OCI-LY3 (cell line): ENCODE measurements at regions not wholly inside any gene's neighbourhood (a gene's known extent, or its start where the extent isn't known, plus 50 kb on each side); places are given as distances from the start of the nearest gene placed in this dataset.

Experiments used
- H2AFZ ChIP-seq: fragments of 200-600, 300-600 bp; shearing (Covaris generic); 2 replicates; pipeline ENCODE4 v1.6.0; 2014; ENCODE audit warnings: antibody characterized with exemption, low read depth, low read length
- H3K27ac ChIP-seq: fragments of 200-600, 300-600 bp; sonication (generic); 2 replicates; pipeline ENCODE4 v1.5.1; 2014; ENCODE audit warnings: mild to moderate bottlenecking, low read length, moderate library complexity, mixed read lengths
- H3K27me3 ChIP-seq: fragments of 200-600, 300-600 bp; sonication (generic); 2 replicates; pipeline ENCODE4 v1.6.1; 2014; ENCODE audit warnings: low read depth, low read length, mixed read lengths
- H3K36me3 ChIP-seq: fragments of 200-600, 300-600 bp; sonication (generic); replicated peaks from 2 replicates; pipeline ENCODE3; 2014; ENCODE audit warnings: low read depth, low read length, mixed read lengths
- H3K4me1 ChIP-seq: fragments of 300-600, 200-600 bp; sonication (generic); 2 replicates; pipeline ENCODE4 v1.6.1; 2014; ENCODE audit warnings: low read length, mixed read lengths
- H3K4me2 ChIP-seq: fragments of 200-600, 300-600 bp; sonication (generic); 2 replicates; pipeline ENCODE4 v1.6.1; 2014; ENCODE audit warnings: low read length, mixed read lengths
- H3K4me3 ChIP-seq: fragments of 300-600, 200-600 bp; sonication (generic); 2 replicates; pipeline ENCODE4 v1.5.1; 2014; ENCODE audit warnings: antibody characterized with exemption, mild to moderate bottlenecking, low read length, moderate library complexity
- H3K79me2 ChIP-seq: fragments of 300-600, 200-600 bp; shearing (Covaris generic); 2 replicates; pipeline ENCODE4 v1.6.1; 2014; ENCODE audit warnings: mild to moderate bottlenecking, low read length, mixed read lengths
- H3K9ac ChIP-seq: fragments of 300-600, 200-600 bp; shearing (Covaris generic); 2 replicates; pipeline ENCODE4 v1.6.0; 2014; ENCODE audit warnings: mild to moderate bottlenecking, low read length, moderate library complexity
- H3K9me3 ChIP-seq: fragments of 200-600, 300-600 bp; shearing (Covaris generic); 2 replicates; pipeline ENCODE4 v1.6.1; 2014; ENCODE audit warnings: low read length, mixed read lengths; ENCODE audit not compliant: insufficient read depth
- H4K20me1 ChIP-seq: fragments of 200-600, 300-600 bp; sonication (generic); 2 replicates; pipeline ENCODE4 v1.6.1; 2016; ENCODE audit warnings: low read length, mixed read lengths; ENCODE audit not compliant: insufficient read depth
- CTCF ChIP-seq: fragments of 200-600, 300-600 bp; sonication (generic); IDR thresholded peaks from 2 replicates; pipeline ENCODE4 v1.5.1; 2014; ENCODE audit warnings: antibody characterized with exemption, low read length, low read depth
- EZH2phosphoT487 ChIP-seq: fragments of 200-600 bp; shearing (Covaris generic); IDR thresholded peaks from 2 replicates; pipeline ENCODE4 v1.6.1; 2018; ENCODE audit warnings: antibody characterized with exemption, mixed run types, low read depth

DNA sequence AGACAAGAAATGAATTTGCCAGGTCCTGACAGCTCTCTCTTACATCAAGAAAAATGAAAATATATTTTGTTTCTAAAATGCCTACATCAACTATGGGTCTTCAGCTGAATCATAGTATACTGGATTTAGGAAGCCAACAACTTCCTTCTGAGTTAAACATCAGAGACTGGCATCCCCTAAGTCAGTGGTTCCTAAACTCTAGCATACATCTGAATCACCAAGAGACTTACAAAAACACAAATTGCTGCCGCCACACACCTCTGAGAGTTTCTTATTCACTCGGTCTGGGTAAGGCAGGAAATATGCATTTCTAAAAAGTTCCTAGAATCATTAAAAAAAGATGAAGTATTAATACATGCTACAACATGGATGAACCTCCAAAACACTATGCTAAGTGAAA, 60.4 kb upstream of the TMEM252 start:
- Histone ChIP-seq H2AFZ (no peak overlapping the region), H3K4me3 (no peak overlapping the region), H3K27me3 (peaks cover 9% of the 10 kb centered on the region)

GRCh38 chr9:68603371-68603770, 62.7 kb upstream of the TMEM252 start:
- Histone ChIP-seq H3K4me3 (no peak overlapping the region), H4K20me1 (no peaks in the 10 kb centered on the region), H3K27me3 (peaks cover 15% of the 10 kb centered on the region), H3K4me1 (no peaks in the 10 kb centered on the region), H3K9me3 (no peaks in the 10 kb centered on the region), H3K27ac (no peak overlapping the region), H3K79me2 (no peaks in the 10 kb centered on the region), H2AFZ (no peak overlapping the region), H3K9ac (no peak overlapping the region), H3K4me2 (no peak overlapping the region), H3K36me3 (no peaks in the 10 kb centered on the region)
- TF ChIP-seq EZH2phosphoT487 (no peak), CTCF (no peak)

More for the DNA sequence above, 60.4 kb upstream of the TMEM252 start:
- no peaks in the 10 kb centered on the region for H3K79me2 ChIP-seq
- no peaks in the 10 kb centered on the region for H3K36me3 ChIP-seq
- H3K27ac ChIP-seq: no peak overlapping the region
- TF ChIP-seq EZH2phosphoT487 (no peak), CTCF (no peak)
- no peaks in the 10 kb centered on the region for H3K4me1 ChIP-seq
- no peaks in the 10 kb centered on the region for H4K20me1 ChIP-seq
- no peak overlapping the region for H3K9ac ChIP-seq
- H3K9me3 ChIP-seq: no peaks in the 10 kb centered on the region
- H3K4me2 ChIP-seq: no peak overlapping the region

GRCh38 chr9:68608763-68609162, 68.1 kb upstream of the TMEM252 start:
- no peak for TF ChIP-seq CTCF
- TF ChIP-seq EZH2phosphoT487: no peak

DNA sequence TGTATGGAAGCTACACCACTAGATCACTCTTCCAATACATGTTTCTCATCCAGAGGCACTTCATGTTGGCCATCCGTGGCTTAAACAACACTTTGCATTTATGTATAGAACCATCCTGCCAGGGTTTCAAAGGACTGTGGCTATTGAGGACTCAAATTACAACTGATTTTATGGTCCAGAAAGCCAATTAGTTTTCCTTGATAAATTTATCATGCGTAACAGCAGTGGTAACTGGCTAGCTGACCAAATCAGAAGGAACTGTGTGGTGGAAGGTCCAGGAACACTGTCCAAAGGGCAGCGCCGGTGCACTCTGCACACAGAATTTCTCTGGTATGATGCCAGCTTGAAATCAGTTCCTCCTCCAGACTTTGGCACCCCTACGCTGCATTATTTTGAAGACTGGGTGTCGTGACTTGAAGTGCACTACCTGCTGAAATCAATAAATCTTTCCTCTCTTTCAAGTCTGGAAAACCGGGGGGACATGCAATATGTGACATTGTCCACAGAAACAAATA, 69.3 kb upstream of the TMEM252 start:
- H2AFZ ChIP-seq: no peak overlapping the region
- no peaks in the 10 kb centered on the region for H3K36me3 ChIP-seq
- no peaks in the 10 kb centered on the region for H3K79me2 ChIP-seq
- no peaks in the 10 kb centered on the region for H3K9me3 ChIP-seq
- no peaks in the 10 kb centered on the region for H4K20me1 ChIP-seq
- no peak overlapping the region for H3K27ac ChIP-seq
- peaks cover 12% of the 10 kb centered on the region; the same call in 1 of the 2 replicates for H3K27me3 ChIP-seq
- no peak overlapping the region for H3K9ac ChIP-seq
- H3K4me2 ChIP-seq: no peak overlapping the region
- H3K4me3 ChIP-seq: no peak overlapping the region
- TF ChIP-seq CTCF (no peak), EZH2phosphoT487 (no peak)
- H3K4me1 ChIP-seq: no peaks in the 10 kb centered on the region

More at GRCh38 chr9:68608763-68609162, 68.1 kb upstream of the TMEM252 start:
- H3K79me2 ChIP-seq: no peaks in the 10 kb centered on the region
- H3K9me3 ChIP-seq: no peaks in the 10 kb centered on the region
- H3K4me1 ChIP-seq: no peaks in the 10 kb centered on the region
- no peak overlapping the region for H3K9ac ChIP-seq
- H3K4me3 ChIP-seq: no peak overlapping the region
- H3K4me2 ChIP-seq: no peak overlapping the region
- H4K20me1 ChIP-seq: no peaks in the 10 kb centered on the region
- peaks cover 12% of the 10 kb centered on the region; the same call in 1 of the 2 replicates for H3K27me3 ChIP-seq
- H3K36me3 ChIP-seq: no peaks in the 10 kb centered on the region
- no peak overlapping the region for H2AFZ ChIP-seq
- H3K27ac ChIP-seq: no peak overlapping the region
